Subcutaneous abdominal adipose tissue (tissue), 5 donors: ENCODE measurements at regions not wholly inside any gene's neighbourhood (a gene's known extent, or its start where the extent isn't known, plus 50 kb on each side); places are given as distances from the start of the nearest gene placed in this dataset.

Source experiments
- H3K27ac ChIP-seq: one replicate; pipeline ENCODE4 v1.7.0; 2013; ENCODE audit warnings: low read depth, mild to moderate bottlenecking, inconsistent platforms, low read length, moderate library complexity
- H3K27me3 ChIP-seq, 5 donors: one replicate each; pipeline ENCODE4 v1.7.0; 2013; ENCODE audit warnings: low read length in 5 of 5, inconsistent platforms in 1 of 5; ENCODE audit not compliant: control insufficient read depth in 5 of 5, insufficient read depth in 4 of 5
- H3K36me3 ChIP-seq, 5 donors: one replicate each; pipeline ENCODE4 v1.7.0; 2013; ENCODE audit warnings: low read length in 5 of 5; ENCODE audit not compliant: control insufficient read depth in 5 of 5, insufficient read depth in 5 of 5
- H3K4me1 ChIP-seq, 5 donors: one replicate each; pipeline ENCODE4 v1.7.0; 2013; ENCODE audit warnings: low read length in 5 of 5, mild to moderate bottlenecking in 3 of 5, moderate library complexity in 1 of 5; ENCODE audit not compliant: control insufficient read depth in 5 of 5, insufficient read depth in 5 of 5
- H3K4me3 ChIP-seq, 5 donors: one replicate each; pipeline ENCODE4 v1.7.0; 2013; ENCODE audit warnings: low read length in 5 of 5, low read depth in 1 of 5
- H3K9ac ChIP-seq, 5 donors: one replicate each; pipeline ENCODE4 v1.7.0; 2013; ENCODE audit warnings: low read length in 5 of 5, mild to moderate bottlenecking in 4 of 5, moderate library complexity in 3 of 5
- H3K9me3 ChIP-seq, 5 donors: one replicate each; pipeline ENCODE4 v1.7.0; 2013; ENCODE audit warnings: low read length in 5 of 5; ENCODE audit not compliant: control insufficient read depth in 5 of 5
- donor health status: healthy.
- donor health status: healthy.
- donor health status: healthy.
- donor health status: healthy.
- donor health status: healthy.

GRCh38 chr16:79856581-79856980 is 256.0 kb upstream of the MAF start:
- Histone ChIP-seq H3K4me3 (no peak overlapping the region), H3K9me3 (peaks cover 3 to 10% (median 7%) of the 10 kb centered on the region in 5 donors), H3K27ac (no peak overlapping the region), H3K36me3 (peaks cover 0 to 3% (median 0%) of the 10 kb centered on the region in 5 donors), H3K9ac (no peak overlapping the region), H3K4me1 (no peaks in the 10 kb centered on the region), H3K27me3 (no peaks in the 10 kb centered on the region)

- H3K4me1 ChIP-seq, result peaks cover 0 to 5% (median 0%) of the 10 kb centered on the region in 5 donors
- H3K4me3 ChIP-seq, result no peak overlapping the region
- no peaks in the 10 kb centered on the region for H3K27me3 ChIP-seq
- H3K9me3 ChIP-seq, result peaks cover 0 to 1% (median 0%) of the 10 kb centered on the region in 5 donors
- no peak overlapping the region for H3K9ac ChIP-seq
- no peaks in the 10 kb centered on the region for H3K36me3 ChIP-seq
- no peak overlapping the region for H3K27ac ChIP-seq
Observed at GRCh38 chr16:79850348-79850747, 249.8 kb upstream of the MAF start.

GRCh38 chr16:79849119-79849518 is 248.6 kb upstream of the MAF start:
- no peak overlapping the region for H3K9ac ChIP-seq
- H3K27ac ChIP-seq, result no peak overlapping the region
- H3K4me3 ChIP-seq, result no peak overlapping the region
- peaks cover 0 to 5% (median 0%) of the 10 kb centered on the region in 5 donors for H3K4me1 ChIP-seq
- H3K36me3 ChIP-seq, result no peaks in the 10 kb centered on the region
- H3K27me3 ChIP-seq, result no peaks in the 10 kb centered on the region
- H3K9me3 ChIP-seq, result no peaks in the 10 kb centered on the region

- Histone ChIP-seq H3K36me3 (no peaks in the 10 kb centered on the region), H3K9me3 (no peaks in the 10 kb centered on the region), H3K9ac (no peak overlapping the region), H3K27ac (no peak overlapping the region), H3K4me3 (no peak overlapping the region), H3K27me3 (no peaks in the 10 kb centered on the region), H3K4me1 (peaks cover 0 to 5% (median 0%) of the 10 kb centered on the region in 5 donors)
Observed at GRCh38 chr16:79848719-79849118, 248.2 kb upstream of the MAF start.

GRCh38 chr16:79847569-79847968 is 247.0 kb upstream of the MAF start:
- peaks cover 0 to 5% (median 0%) of the 10 kb centered on the region in 5 donors for H3K4me1 ChIP-seq
- no peaks in the 10 kb centered on the region for H3K27me3 ChIP-seq

GRCh38 chr16:79847101-79847500 is 246.6 kb upstream of the MAF start:
- Histone ChIP-seq H3K27me3 (no peaks in the 10 kb centered on the region), H3K9me3 (no peaks in the 10 kb centered on the region), H3K9ac (no peak overlapping the region), H3K36me3 (no peaks in the 10 kb centered on the region), H3K4me3 (no peak overlapping the region), H3K27ac (no peak overlapping the region), H3K4me1 (peaks cover 0 to 5% (median 0%) of the 10 kb centered on the region in 5 donors)

More at GRCh38 chr16:79847569-79847968, 247.0 kb upstream of the MAF start:
- H3K4me3 ChIP-seq, result no peak overlapping the region
- H3K36me3 ChIP-seq, result no peaks in the 10 kb centered on the region
- no peak overlapping the region for H3K9ac ChIP-seq
- no peaks in the 10 kb centered on the region for H3K9me3 ChIP-seq
- H3K27ac ChIP-seq, result no peak overlapping the region

GRCh38 chr16:79845734-79846135 is 245.2 kb upstream of the MAF start:
- peaks cover 0 to 5% (median 0%) of the 10 kb centered on the region in 5 donors for H3K4me1 ChIP-seq
- H3K27ac ChIP-seq, result no peak overlapping the region
- no peaks in the 10 kb centered on the region for H3K36me3 ChIP-seq
- H3K9me3 ChIP-seq, result no peaks in the 10 kb centered on the region
- H3K27me3 ChIP-seq, result no peaks in the 10 kb centered on the region
- no peak overlapping the region for H3K4me3 ChIP-seq
- H3K9ac ChIP-seq, result no peak overlapping the region

GRCh38 chr16:79845033-79845733 is 244.6 kb upstream of the MAF start:
- peaks cover 0 to 5% (median 0%) of the 10 kb centered on the region in 5 donors for H3K4me1 ChIP-seq
- H3K27me3 ChIP-seq, result no peaks in the 10 kb centered on the region
- no peaks in the 10 kb centered on the region for H3K36me3 ChIP-seq
- no peak overlapping the region for H3K9ac ChIP-seq
- no peak overlapping the region for H3K27ac ChIP-seq
- H3K9me3 ChIP-seq, result no peaks in the 10 kb centered on the region
- H3K4me3 ChIP-seq, result no peak overlapping the region

- Histone ChIP-seq H3K4me1 (peaks cover 0 to 5% (median 2%) of the 10 kb centered on the region in 5 donors), H3K27me3 (no peaks in the 10 kb centered on the region), H3K4me3 (no peak overlapping the region), H3K36me3 (no peaks in the 10 kb centered on the region), H3K9me3 (no peaks in the 10 kb centered on the region), H3K27ac (no peak overlapping the region), H3K9ac (no peak overlapping the region)
Observed at GRCh38 chr16:79844603-79845002, 244.1 kb upstream of the MAF start.

GRCh38 chr16:79843631-79844043 is 243.1 kb upstream of the MAF start:
- no peaks in the 10 kb centered on the region for H3K27me3 ChIP-seq
- H3K27ac ChIP-seq, result no peak overlapping the region
- H3K4me1 ChIP-seq, result peaks cover 0 to 9% (median 4%) of the 10 kb centered on the region in 5 donors
- no peak overlapping the region for H3K4me3 ChIP-seq
- no peaks in the 10 kb centered on the region for H3K9me3 ChIP-seq
- H3K36me3 ChIP-seq, result no peaks in the 10 kb centered on the region
- H3K9ac ChIP-seq, result no peak overlapping the region
